H9 (cell line): ENCODE measurements at regions not wholly inside any gene's neighbourhood (a gene's known extent, or its start where the extent isn't known, plus 50 kb on each side); places are given as distances from the start of the nearest gene placed in this dataset.

Experiments
- DNase-seq: peaks from one replicate; pipeline ENCODE4 v3.0.0-alpha.2; 2017
- H2AFZ ChIP-seq: one replicate; pipeline ENCODE4 v1.6.1; 2013; ENCODE audit warnings: mild to moderate bottlenecking, low read length, control low read depth, moderate library complexity
- H2AK5ac ChIP-seq: 2 replicates; pipeline ENCODE4 v1.6.1; 2013; ENCODE audit warnings: low read length, control low read depth, mixed read lengths; ENCODE audit not compliant: insufficient read length
- H2BK120ac ChIP-seq: one replicate; pipeline ENCODE4 v1.6.1; 2013; ENCODE audit warnings: low read depth, mild to moderate bottlenecking, low read length, control low read depth, inconsistent platforms; ENCODE audit not compliant: poor library complexity, severe bottlenecking
- H2BK12ac ChIP-seq: 2 replicates; pipeline ENCODE4 v1.6.1; 2013; ENCODE audit warnings: low read length, control low read depth, mixed read lengths, low read depth; ENCODE audit not compliant: insufficient read length
- H2BK15ac ChIP-seq: 2 replicates; pipeline ENCODE4 v1.6.1; 2013; ENCODE audit warnings: low read depth, low read length, control low read depth
- H2BK20ac ChIP-seq: one replicate; pipeline ENCODE4 v1.6.1; 2013; ENCODE audit warnings: low read depth, mild to moderate bottlenecking, low read length, control low read depth, inconsistent platforms; ENCODE audit not compliant: poor library complexity, severe bottlenecking
- H2BK5ac ChIP-seq: 2 replicates; pipeline ENCODE4 v1.6.1; 2013; ENCODE audit warnings: low read length, control low read depth, mixed read lengths; ENCODE audit not compliant: insufficient read length
- H3K14ac ChIP-seq: 2 replicates; pipeline ENCODE4 v1.6.1; 2013; ENCODE audit warnings: low read length, control low read depth; ENCODE audit not compliant: insufficient read depth
- H3K18ac ChIP-seq: 2 replicates; pipeline ENCODE4 v1.6.1; 2013; ENCODE audit warnings: low read depth, mild to moderate bottlenecking, mixed read lengths, low read length, control low read depth; ENCODE audit not compliant: insufficient read length
- H3K23ac ChIP-seq: 2 replicates; pipeline ENCODE4 v1.6.1; 2013; ENCODE audit warnings: low read length, control low read depth, mixed read lengths, low read depth; ENCODE audit not compliant: insufficient read length
- H3K23me2 ChIP-seq: 2 replicates; pipeline ENCODE4 v1.6.1; 2013; ENCODE audit warnings: low read depth, mild to moderate bottlenecking, mixed read lengths, low read length, control low read depth; ENCODE audit not compliant: insufficient read length, poor library complexity, severe bottlenecking
- H3K27ac ChIP-seq: 2 replicates; pipeline ENCODE4 v1.5.1; 2013; ENCODE audit warnings: low read length, control low read depth, mixed read lengths, low read depth; ENCODE audit not compliant: insufficient read length
- H3K27me3 ChIP-seq: 2 replicates; pipeline ENCODE4 v1.6.1; 2013; ENCODE audit warnings: low read length, control low read depth, inconsistent platforms; ENCODE audit not compliant: insufficient read depth
- H3K4ac ChIP-seq: 2 replicates; pipeline ENCODE4 v1.6.1; 2013; ENCODE audit warnings: low read depth, mild to moderate bottlenecking, control low read depth, inconsistent platforms, low read length, moderate library complexity
- H3K4me1 ChIP-seq: 2 replicates; pipeline ENCODE4 v1.6.1; 2013; ENCODE audit warnings: low read length, control low read depth, inconsistent platforms; ENCODE audit not compliant: insufficient read depth
- H3K4me2 ChIP-seq: 2 replicates; pipeline ENCODE4 v1.6.1; 2013; ENCODE audit warnings: low read length, control low read depth, mixed read lengths; ENCODE audit not compliant: insufficient read length, insufficient read depth
- H3K56ac ChIP-seq: 2 replicates; pipeline ENCODE4 v1.6.1; 2013; ENCODE audit warnings: low read depth, mild to moderate bottlenecking, mixed read lengths, low read length, control low read depth; ENCODE audit not compliant: insufficient read length
- H3K79me1 ChIP-seq: 2 replicates; pipeline ENCODE4 v1.6.1; 2013; ENCODE audit warnings: low read depth, mild to moderate bottlenecking, moderate library complexity, low read length, control low read depth, inconsistent platforms; ENCODE audit not compliant: insufficient read depth, poor library complexity, severe bottlenecking
- H3K79me2 ChIP-seq: 2 replicates; pipeline ENCODE4 v1.6.1; 2013; ENCODE audit warnings: low read length, control low read depth, inconsistent platforms; ENCODE audit not compliant: insufficient read depth
- H3K9ac ChIP-seq: 2 replicates; pipeline ENCODE4 v1.6.1; 2013; ENCODE audit warnings: low read length, control low read depth, mixed read lengths; ENCODE audit not compliant: insufficient read length; ENCODE audit errors: extremely low read depth
- H3K9me3 ChIP-seq: one replicate; pipeline ENCODE4 v1.6.1; 2013; ENCODE audit warnings: low read depth, low read length, inconsistent platforms; ENCODE audit not compliant: control insufficient read depth
- H3T11ph ChIP-seq: one replicate; pipeline ENCODE4 v1.6.1; 2013; ENCODE audit warnings: mild to moderate bottlenecking, low read length, control low read depth, inconsistent platforms
- H4K20me1 ChIP-seq: one replicate; pipeline ENCODE4 v1.6.1; 2013; ENCODE audit not compliant: control insufficient read depth, insufficient read length, insufficient read depth
- H4K5ac ChIP-seq: 2 replicates; pipeline ENCODE4 v1.6.1; 2013; ENCODE audit warnings: low read depth, mild to moderate bottlenecking, mixed read lengths, low read length, control low read depth; ENCODE audit not compliant: insufficient read length
- H4K8ac ChIP-seq: replicated peaks from 2 replicates; pipeline ENCODE4 v1.6.1; 2013; ENCODE audit warnings: low read length, control low read depth, mixed read lengths, low read depth; ENCODE audit not compliant: insufficient read length
- H4K91ac ChIP-seq: 2 replicates; pipeline ENCODE4 v1.6.1; 2013; ENCODE audit warnings: low read depth, mild to moderate bottlenecking, moderate library complexity, mixed read lengths, low read length, control low read depth; ENCODE audit not compliant: insufficient read length
- H3K27ac Mint-ChIP-seq, 3 experiments: 2 replicates in 2 of 3; 3 replicates in 1 of 3; pipeline ENCODE4 v1.8.0; 2020 to 2021; ENCODE audit warnings: mixed read lengths in 3 of 3, mild to moderate bottlenecking in 1 of 3, moderate library complexity in 1 of 3
- H3K27me3 Mint-ChIP-seq: 2 replicates; pipeline ENCODE4 v1.8.0; 2021; ENCODE audit warnings: low read depth, mild to moderate bottlenecking, moderate library complexity, mixed read lengths
- H3K36me3 Mint-ChIP-seq, 3 experiments: 2 replicates in 2 of 3; 3 replicates in 1 of 3; pipeline ENCODE4 v1.8.0; 2020 to 2021; ENCODE audit warnings: low read depth in 3 of 3, mixed read lengths in 3 of 3; ENCODE audit not compliant: insufficient read depth in 1 of 3
- H3K4me1 Mint-ChIP-seq, 2 experiments: 2 replicates each; pipeline ENCODE4 v1.8.0; 2020; ENCODE audit warnings: mixed read lengths in 2 of 2
- H3K4me3 Mint-ChIP-seq, 2 experiments: 2 replicates in 1 of 2; 3 replicates in 1 of 2; pipeline ENCODE4 v1.8.0; 2020 to 2021; ENCODE audit warnings: mild to moderate bottlenecking in 2 of 2, mixed read lengths in 2 of 2, moderate library complexity in 1 of 2
- H3K9me3 Mint-ChIP-seq, 2 experiments: 2 replicates in 1 of 2; 3 replicates in 1 of 2; pipeline ENCODE4 v1.8.0; 2020; ENCODE audit warnings: mild to moderate bottlenecking in 2 of 2, mixed read lengths in 2 of 2, moderate library complexity in 1 of 2
- WGBS: extraction: QIAGEN DNeasy Blood & Tissue Kit; methylation state at CpG from one replicate; pipeline ENCODE4 v1.1.7; 2013; ENCODE audit warnings: missing lambda C conversion rate, low lambda C conversion rate, mixed read lengths; ENCODE audit not compliant: insufficient read length; ENCODE audit errors: extremely low coverage; 5-methylcytosine and 5-hydroxymethylcytosine counted together
- TF ChIP-seq, protein P1 (sequence below): fragments of 200-600 bp; sonication (generic); conservative IDR thresholded peaks from 3 replicates; pipeline ENCODE4 v1.8.0; 2021; ENCODE audit warnings: antibody characterized with exemption, mild to moderate bottlenecking

- Mint-ChIP-seq H3K36me3 (no peaks in the 10 kb centered on the region), H3K27ac (no peak overlapping the region), H3K4me1 (peaks cover 3 to 7% of the 10 kb centered on the region in 2 experiments), H3K4me3 (no peak overlapping the region), H3K9me3 (no peaks in the 10 kb centered on the region; a peak in 1 of 5 replicates), H3K27me3 (peaks cover 12% of the 10 kb centered on the region)
- no peak for DNase-seq
- H4K8ac ChIP-seq: no peak overlapping the region
- no peak overlapping the region for H3K56ac ChIP-seq
- no peaks in the 10 kb centered on the region for H3K23me2 ChIP-seq
- H3K27ac ChIP-seq: no peak overlapping the region
- no peaks in the 10 kb centered on the region for H3K27me3 ChIP-seq
- H3K14ac ChIP-seq: no peak overlapping the region
- H4K5ac ChIP-seq: no peak overlapping the region
- no peak overlapping the region for H3K23ac ChIP-seq
- no peak overlapping the region for H2BK120ac ChIP-seq
- H3K4me1 ChIP-seq: no peaks in the 10 kb centered on the region
- H3K79me1 ChIP-seq: no peaks in the 10 kb centered on the region
- H3K79me2 ChIP-seq: no peaks in the 10 kb centered on the region
- no peak overlapping the region for H4K91ac ChIP-seq
- H3T11ph ChIP-seq: no peak overlapping the region
- no peak overlapping the region for H2BK15ac ChIP-seq
- no CpG with 5 or more reads among the region's 4 CpGs for WGBS
- H2BK12ac ChIP-seq: no peak overlapping the region
- H3K18ac ChIP-seq: no peak overlapping the region
- no peak overlapping the region for H2BK5ac ChIP-seq
- H2AFZ ChIP-seq: no peak overlapping the region
- no peak overlapping the region for H3K9ac ChIP-seq
- H3K4ac ChIP-seq: no peak overlapping the region
- no peak overlapping the region for H2BK20ac ChIP-seq
- H4K20me1 ChIP-seq: no peaks in the 10 kb centered on the region
- no peaks in the 10 kb centered on the region for H3K9me3 ChIP-seq
- TF ChIP-seq, protein P1, sequence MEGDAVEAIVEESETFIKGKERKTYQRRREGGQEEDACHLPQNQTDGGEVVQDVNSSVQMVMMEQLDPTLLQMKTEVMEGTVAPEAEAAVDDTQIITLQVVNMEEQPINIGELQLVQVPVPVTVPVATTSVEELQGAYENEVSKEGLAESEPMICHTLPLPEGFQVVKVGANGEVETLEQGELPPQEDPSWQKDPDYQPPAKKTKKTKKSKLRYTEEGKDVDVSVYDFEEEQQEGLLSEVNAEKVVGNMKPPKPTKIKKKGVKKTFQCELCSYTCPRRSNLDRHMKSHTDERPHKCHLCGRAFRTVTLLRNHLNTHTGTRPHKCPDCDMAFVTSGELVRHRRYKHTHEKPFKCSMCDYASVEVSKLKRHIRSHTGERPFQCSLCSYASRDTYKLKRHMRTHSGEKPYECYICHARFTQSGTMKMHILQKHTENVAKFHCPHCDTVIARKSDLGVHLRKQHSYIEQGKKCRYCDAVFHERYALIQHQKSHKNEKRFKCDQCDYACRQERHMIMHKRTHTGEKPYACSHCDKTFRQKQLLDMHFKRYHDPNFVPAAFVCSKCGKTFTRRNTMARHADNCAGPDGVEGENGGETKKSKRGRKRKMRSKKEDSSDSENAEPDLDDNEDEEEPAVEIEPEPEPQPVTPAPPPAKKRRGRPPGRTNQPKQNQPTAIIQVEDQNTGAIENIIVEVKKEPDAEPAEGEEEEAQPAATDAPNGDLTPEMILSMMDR: no peak
- no peak overlapping the region for H2AK5ac ChIP-seq
- no peak overlapping the region for H3K4me2 ChIP-seq
Observed at GRCh38 chr22:48406161-48406560, 1421.5 kb downstream of the BRD1 start.
